ENCODE measurements at regions not wholly inside any gene's neighbourhood (a gene's known extent, or its start where the extent isn't known, plus 50 kb on each side); places are given as distances from the start of the nearest gene placed in this dataset.

DNA sequence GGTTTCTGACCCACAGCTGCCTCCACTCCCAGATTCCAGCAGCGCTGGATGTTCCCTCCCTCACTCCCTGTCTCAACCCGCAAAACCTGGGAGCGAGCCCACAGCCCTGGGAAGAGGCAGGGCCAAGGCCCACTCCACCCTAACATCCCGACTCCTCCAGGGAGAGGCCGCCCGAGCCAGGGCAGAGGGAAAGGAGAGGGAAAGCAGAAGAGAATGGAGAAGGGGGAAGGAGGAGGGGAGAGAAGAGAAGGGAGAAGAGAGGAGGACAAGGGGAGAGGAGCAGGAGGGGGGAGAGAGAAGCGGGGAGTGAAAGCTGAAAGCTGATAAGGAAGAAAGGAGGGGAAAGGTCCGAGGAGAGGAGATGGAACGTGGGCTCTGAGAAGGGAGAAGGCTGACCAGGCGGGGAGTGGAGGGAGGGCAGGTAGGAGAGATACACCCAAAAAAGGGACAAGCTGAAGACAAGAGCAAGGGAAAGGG, 120.2 kb upstream of the PJA1 start:
- TF ChIP-seq POLR2A (IDR thresholded peaks at IDR 0.05) = no peak
- TF ChIP-seq, protein P1, sequence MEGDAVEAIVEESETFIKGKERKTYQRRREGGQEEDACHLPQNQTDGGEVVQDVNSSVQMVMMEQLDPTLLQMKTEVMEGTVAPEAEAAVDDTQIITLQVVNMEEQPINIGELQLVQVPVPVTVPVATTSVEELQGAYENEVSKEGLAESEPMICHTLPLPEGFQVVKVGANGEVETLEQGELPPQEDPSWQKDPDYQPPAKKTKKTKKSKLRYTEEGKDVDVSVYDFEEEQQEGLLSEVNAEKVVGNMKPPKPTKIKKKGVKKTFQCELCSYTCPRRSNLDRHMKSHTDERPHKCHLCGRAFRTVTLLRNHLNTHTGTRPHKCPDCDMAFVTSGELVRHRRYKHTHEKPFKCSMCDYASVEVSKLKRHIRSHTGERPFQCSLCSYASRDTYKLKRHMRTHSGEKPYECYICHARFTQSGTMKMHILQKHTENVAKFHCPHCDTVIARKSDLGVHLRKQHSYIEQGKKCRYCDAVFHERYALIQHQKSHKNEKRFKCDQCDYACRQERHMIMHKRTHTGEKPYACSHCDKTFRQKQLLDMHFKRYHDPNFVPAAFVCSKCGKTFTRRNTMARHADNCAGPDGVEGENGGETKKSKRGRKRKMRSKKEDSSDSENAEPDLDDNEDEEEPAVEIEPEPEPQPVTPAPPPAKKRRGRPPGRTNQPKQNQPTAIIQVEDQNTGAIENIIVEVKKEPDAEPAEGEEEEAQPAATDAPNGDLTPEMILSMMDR (IDR thresholded peaks at IDR 0.05) = no peak
- H3K27me3 ChIP-seq = no peaks in the 10 kb centered on the region
- peak overlapping the region; percentile 19 to 43 for H3K4me3 ChIP-seq

DNA sequence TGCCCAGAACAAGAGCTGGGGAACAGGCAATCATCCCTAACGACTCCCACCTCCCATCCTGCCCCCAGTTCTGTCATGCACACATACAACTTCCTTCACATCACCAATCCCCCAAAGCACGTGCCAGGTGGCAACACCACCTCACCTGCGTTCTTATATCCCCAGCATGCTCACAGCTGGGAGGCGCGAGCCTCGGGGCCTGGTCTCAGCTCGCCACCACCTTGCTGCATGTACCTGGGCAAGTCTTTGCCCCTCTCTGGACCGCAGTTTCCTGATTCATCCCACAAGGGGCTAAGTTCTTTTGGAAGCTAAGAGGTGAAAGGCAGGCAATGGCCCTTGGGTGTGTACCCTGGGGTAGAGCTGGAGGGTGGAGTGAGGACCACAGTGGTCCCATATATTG, 119.2 kb upstream of the PJA1 start:
- H3K36me3 ChIP-seq (ENCODE audit: low read depth, missing control alignments) = no peaks in the 10 kb centered on the region

More for the DNA sequence above, 120.2 kb upstream of the PJA1 start:
- Histone ChIP-seq H3K4me1 (no peaks in the 10 kb centered on the region), H3K36me3 (ENCODE audit: low read depth, missing control alignments) (no peaks in the 10 kb centered on the region), H3K27ac (no peak overlapping the region), H3K9me3 (no peaks in the 10 kb centered on the region)
- intact Hi-C loops (cut with DNase I; ENCODE audit: low total_unique reads) = loop anchor here (5.0 kb wide), 1 partner anchor 463 kb away; no protein-coding TSS in a partner anchor
- 7 to 17% methylated on average over 9 to 10 of the region's 10 CpGs for WGBS, 2 donors
- peak; percentile 50 for DNase-seq

DNA sequence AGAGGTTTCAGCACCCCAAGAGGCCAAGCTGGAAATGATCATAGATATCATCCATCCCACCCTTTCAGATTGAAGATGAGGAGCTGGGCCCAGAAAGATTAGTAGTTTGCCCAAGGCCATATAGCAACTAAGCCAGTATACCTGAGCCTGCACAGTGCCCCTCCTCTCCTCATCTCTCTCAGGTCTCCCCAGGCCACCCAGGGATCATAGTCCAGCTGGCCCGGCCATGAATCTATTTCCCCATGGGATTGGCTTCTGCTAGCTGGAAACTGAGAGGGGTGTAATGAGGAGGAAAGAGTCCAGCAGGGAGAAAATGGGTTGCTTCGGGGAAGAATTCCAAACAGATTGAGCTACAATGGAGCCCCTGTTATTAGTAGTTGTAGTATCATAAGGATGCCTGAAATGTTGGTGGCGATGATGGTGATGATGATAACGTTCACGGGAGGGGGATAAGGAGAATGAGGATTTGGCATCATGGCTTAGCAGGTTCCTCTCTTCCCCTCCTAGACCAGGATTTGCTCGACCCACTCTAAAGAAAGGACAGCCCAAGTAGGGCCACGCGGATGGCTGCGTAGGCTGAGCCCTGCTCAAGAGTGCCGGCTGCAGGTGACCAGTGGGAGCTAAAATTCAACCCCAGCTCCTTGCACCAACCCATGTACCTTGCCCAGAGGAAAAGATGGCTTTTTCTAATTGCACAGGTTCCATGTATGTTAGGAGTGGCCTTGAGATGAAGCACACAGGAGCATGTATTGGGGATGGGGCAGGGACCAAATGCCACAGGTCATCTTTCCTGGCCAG, 117.8 kb upstream of the PJA1 start:
- H3K4me3 ChIP-seq = no peak overlapping the region
- H3K4me1 ChIP-seq = no peaks in the 10 kb centered on the region
- intact Hi-C loops (cut with DNase I; ENCODE audit: low total_unique reads) = no loop called here
- WGBS, 2 donors = 83 to 94% methylated on average over 6 to 10 of the region's 10 CpGs
- H3K27me3 ChIP-seq = no peaks in the 10 kb centered on the region
- no peak for DNase-seq
- H3K27ac ChIP-seq = no peak overlapping the region
- no peaks in the 10 kb centered on the region for H3K9me3 ChIP-seq
- no peaks in the 10 kb centered on the region for H3K36me3 ChIP-seq (ENCODE audit: low read depth, missing control alignments)
- TF ChIP-seq, protein P1 (IDR thresholded peaks at IDR 0.05) = no peak
- no peak for TF ChIP-seq POLR2A (IDR thresholded peaks at IDR 0.05)

More for the DNA sequence above, 119.2 kb upstream of the PJA1 start:
- intact Hi-C loops (cut with DNase I; ENCODE audit: low total_unique reads) = no loop called here
- TF ChIP-seq POLR2A (IDR thresholded peaks at IDR 0.05) = no peak
- TF ChIP-seq, protein P1 (IDR thresholded peaks at IDR 0.05) = no peak
- 94 to 97% methylated on average over 7 to 8 of the region's 8 CpGs for WGBS, 2 donors
- Histone ChIP-seq H3K27ac (no peak overlapping the region), H3K9me3 (no peaks in the 10 kb centered on the region), H3K27me3 (no peaks in the 10 kb centered on the region), H3K4me1 (no peaks in the 10 kb centered on the region), H3K4me3 (no peak overlapping the region)
- DNase-seq = no peak

DNA sequence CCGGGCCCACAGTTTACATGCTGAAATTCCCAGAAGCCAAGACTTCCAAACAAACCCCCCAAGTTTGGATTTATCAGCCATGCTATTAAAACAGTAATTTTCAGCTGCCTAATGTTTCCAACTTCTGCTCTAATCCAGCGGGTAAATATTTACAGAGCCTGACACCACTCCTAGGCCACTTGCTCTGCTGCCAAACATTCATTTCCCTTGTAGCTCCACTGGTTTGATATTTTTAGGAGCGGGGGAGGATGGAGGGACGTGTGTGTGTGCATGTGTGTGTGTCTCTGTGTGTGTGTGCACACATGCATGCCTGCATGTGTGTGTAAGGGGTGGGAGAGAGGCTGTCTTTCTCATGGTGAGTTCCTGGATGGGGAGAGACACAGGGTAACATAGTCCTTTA, 115.7 kb upstream of the PJA1 start:
- WGBS, 2 donors = 40% methylated on average over 4 of the region's 4 CpGs
- H3K27ac ChIP-seq = no peak overlapping the region
- H3K36me3 ChIP-seq (ENCODE audit: low read depth, missing control alignments) = no peaks in the 10 kb centered on the region
- no peaks in the 10 kb centered on the region for H3K4me1 ChIP-seq
- no peaks in the 10 kb centered on the region for H3K9me3 ChIP-seq
- DNase-seq = no peak
- H3K4me3 ChIP-seq = no peak overlapping the region
- no peak for TF ChIP-seq POLR2A (IDR thresholded peaks at IDR 0.05)
- TF ChIP-seq, protein P1 (IDR thresholded peaks at IDR 0.05) = no peak
- H3K27me3 ChIP-seq = no peaks in the 10 kb centered on the region
- intact Hi-C loops (cut with DNase I; ENCODE audit: low total_unique reads) = no loop called here

DNA sequence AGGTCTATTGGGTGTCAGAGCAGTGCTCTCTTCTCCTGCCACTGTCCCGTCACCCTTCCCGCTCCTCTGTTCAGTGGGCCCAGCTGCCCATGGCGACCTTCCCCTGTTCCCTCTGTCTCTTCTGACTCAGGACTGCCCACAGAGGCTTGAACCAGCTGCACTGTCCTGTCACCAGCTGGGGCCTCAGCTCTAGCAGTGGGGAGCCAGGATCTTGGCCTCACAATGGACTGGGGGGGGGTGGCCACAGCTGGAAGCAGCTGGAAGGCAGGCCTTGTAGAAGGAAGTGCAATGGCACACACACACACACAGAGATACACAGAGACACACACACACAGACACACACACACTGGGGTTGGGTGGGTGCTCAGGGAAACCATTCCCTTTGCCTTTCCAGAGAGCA, 114.0 kb upstream of the PJA1 start:
- intact Hi-C loops (cut with DNase I; ENCODE audit: low total_unique reads) = no loop called here
- no peaks in the 10 kb centered on the region for H3K9me3 ChIP-seq
- no peaks in the 10 kb centered on the region for H3K27me3 ChIP-seq
- no peak for DNase-seq
- TF ChIP-seq POLR2A (IDR thresholded peaks at IDR 0.05) = no peak
- TF ChIP-seq, protein P1 (IDR thresholded peaks at IDR 0.05) = no peak
- no peaks in the 10 kb centered on the region for H3K36me3 ChIP-seq (ENCODE audit: low read depth, missing control alignments)
- no peaks in the 10 kb centered on the region for H3K4me1 ChIP-seq
- H3K4me3 ChIP-seq = no peak overlapping the region
- WGBS, 2 donors = 85 to 93% methylated on average over 3 of the region's 3 CpGs
- H3K27ac ChIP-seq = no peak overlapping the region

Data from testis (tissue), 2 donors.